ENCODE measurements at regions not wholly inside any gene's neighbourhood (a gene's known extent, or its start where the extent isn't known, plus 50 kb on each side); places are given as distances from the start of the nearest gene placed in this dataset.
"Not testable (repeated sequence)": the region's sequence is repeated elsewhere in the genome, so short reads cannot be mapped to it uniquely, and the experiment has no call there.

- Mint-ChIP-seq H3K27me3 (peaks cover 17 to 18% of the 10 kb centered on the region in 2 donors), H3K4me1 (ENCODE audit: low read depth in 2 of 2) (no peaks in the 10 kb centered on the region), H3K4me3 (no peak overlapping the region), H3K9me3 (no peaks in the 10 kb centered on the region), H3K27ac (no peak overlapping the region), H3K36me3 (no peaks in the 10 kb centered on the region)
- no peak for ATAC-seq
- no peak for DNase-seq (ENCODE audit: low spot score)
These were observed 131.9 kb upstream of the ZNF516 start for GRCh38 chr18:76626991-76627390.

DNA sequence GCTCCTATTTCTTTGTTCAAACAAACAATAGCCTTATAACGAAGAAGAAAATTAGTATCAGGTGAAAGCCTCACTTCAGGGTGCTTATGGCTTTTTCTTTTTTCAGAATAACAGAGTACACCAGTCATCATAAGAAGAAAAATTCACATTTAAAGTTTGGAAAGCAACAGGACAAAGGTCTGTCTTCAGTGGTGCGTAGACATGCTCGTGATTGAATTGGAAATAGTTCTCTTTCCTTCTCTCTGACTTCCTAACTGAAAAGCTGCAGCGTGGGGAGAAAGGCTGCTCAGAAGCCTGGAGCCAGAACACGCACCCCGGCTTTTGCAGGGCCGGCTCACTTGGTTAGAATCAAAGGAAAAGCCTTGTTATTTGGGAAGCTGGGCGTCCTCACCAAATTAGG lies 127.6 kb upstream of the ZNF516 start:
- H3K4me3 Mint-ChIP-seq = no peak overlapping the region
- H3K27ac Mint-ChIP-seq = no peak overlapping the region
- H3K4me1 Mint-ChIP-seq (ENCODE audit: low read depth in 2 of 2) = peaks cover 0 to 6% of the 10 kb centered on the region in 2 donors
- no peaks in the 10 kb centered on the region for H3K9me3 Mint-ChIP-seq
- DNase-seq (ENCODE audit: low spot score) = no peak
- ATAC-seq = no peak
- H3K27me3 Mint-ChIP-seq = peaks cover 12 to 14% of the 10 kb centered on the region in 2 donors
- H3K36me3 Mint-ChIP-seq = no peaks in the 10 kb centered on the region

GRCh38 chr18:76621782-76622495 lies 126.9 kb upstream of the ZNF516 start:
- ATAC-seq (no peak), DNase-seq (ENCODE audit: low spot score) (no peak)
- no peaks in the 10 kb centered on the region for H3K9me3 Mint-ChIP-seq
- peaks cover 0 to 6% of the 10 kb centered on the region in 2 donors for H3K4me1 Mint-ChIP-seq (ENCODE audit: low read depth in 2 of 2)
- H3K36me3 Mint-ChIP-seq = no peaks in the 10 kb centered on the region
- H3K27ac Mint-ChIP-seq = no peak overlapping the region
- H3K4me3 Mint-ChIP-seq = no peak overlapping the region
- peaks cover 13 to 14% of the 10 kb centered on the region in 2 donors for H3K27me3 Mint-ChIP-seq

DNA sequence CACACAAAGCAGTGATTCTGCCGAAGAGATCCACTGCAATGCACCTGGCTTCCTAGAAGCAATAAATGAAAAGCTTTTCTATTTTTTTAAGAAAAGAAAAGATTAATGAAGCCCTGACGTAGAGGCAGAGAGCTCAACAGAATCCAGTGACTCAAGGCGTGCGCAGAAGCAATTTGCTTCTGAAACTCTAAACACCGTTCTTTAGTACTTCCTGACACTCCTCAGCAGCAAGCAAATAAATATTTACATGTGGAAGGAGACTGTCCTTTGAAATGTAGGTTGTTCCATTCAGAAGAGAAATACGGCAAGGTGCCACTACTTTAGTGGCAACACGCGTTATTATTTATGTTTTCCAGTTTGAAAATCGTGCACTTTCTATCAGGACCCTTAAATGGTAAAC lies 126.2 kb upstream of the ZNF516 start:
- DNase-seq (ENCODE audit: low spot score) (no peak), ATAC-seq (no peak)
- H3K27me3 Mint-ChIP-seq = peaks cover 13 to 14% of the 10 kb centered on the region in 2 donors
- H3K4me1 Mint-ChIP-seq (ENCODE audit: low read depth in 2 of 2) = peaks cover 0 to 6% of the 10 kb centered on the region in 2 donors
- no peaks in the 10 kb centered on the region for H3K36me3 Mint-ChIP-seq
- H3K9me3 Mint-ChIP-seq = no peaks in the 10 kb centered on the region
- no peak overlapping the region for H3K27ac Mint-ChIP-seq
- no peak overlapping the region for H3K4me3 Mint-ChIP-seq

DNA sequence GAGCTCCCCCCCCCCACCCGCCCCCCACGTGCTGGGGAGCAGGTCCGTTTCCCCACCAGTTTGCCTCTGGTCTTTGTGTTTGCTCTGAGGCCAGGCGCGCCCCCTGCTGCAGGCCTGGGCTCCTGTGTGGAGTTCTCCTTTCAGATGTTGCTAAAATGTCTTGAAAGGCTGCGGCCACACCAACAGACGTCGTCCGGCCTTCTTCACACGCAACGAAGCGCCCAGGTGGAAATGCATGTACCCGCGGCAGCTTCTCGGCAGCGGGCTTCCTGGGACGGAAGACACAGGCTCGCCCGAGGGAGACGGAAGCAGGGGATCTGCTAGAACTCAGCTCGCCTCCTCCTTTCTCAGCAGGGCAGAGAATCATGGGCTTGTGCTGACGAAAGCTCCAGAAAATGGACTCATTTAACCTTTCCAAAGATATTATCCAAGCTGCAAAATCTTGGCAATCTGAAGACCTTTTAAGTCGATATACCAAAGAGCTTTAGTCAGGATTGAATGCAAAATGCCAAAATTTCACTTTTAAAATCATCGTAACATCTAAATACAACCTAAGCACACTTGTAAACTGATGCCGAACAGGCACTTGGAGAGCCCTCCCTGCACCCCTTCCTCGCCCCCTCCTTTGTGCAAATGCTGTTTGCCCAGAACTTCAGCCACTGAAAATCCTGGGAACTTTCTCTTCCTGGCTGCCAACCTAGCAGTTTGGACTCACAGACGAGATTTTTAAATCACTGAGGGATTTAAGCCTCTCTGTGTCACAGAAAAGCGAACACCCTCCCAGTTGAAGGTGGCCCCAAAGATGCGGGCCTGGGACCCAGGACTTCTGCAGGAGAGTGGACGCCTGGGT lies 125.5 kb upstream of the ZNF516 start:
- Mint-ChIP-seq H3K36me3 (no peaks in the 10 kb centered on the region), H3K4me3 (peak overlapping the region; percentile 17), H3K9me3 (no peaks in the 10 kb centered on the region), H3K27ac (no peak overlapping the region), H3K27me3 (peaks cover 13 to 14% of the 10 kb centered on the region in 2 donors), H3K4me1 (ENCODE audit: low read depth in 2 of 2) (peaks cover 0 to 6% of the 10 kb centered on the region in 2 donors)
- ATAC-seq (peak; percentile 73 to 75), DNase-seq (ENCODE audit: low spot score) (peak; percentile 61)

- no peak for DNase-seq (ENCODE audit: low spot score)
- H3K27me3 Mint-ChIP-seq = peaks cover 13 to 14% of the 10 kb centered on the region in 2 donors
- H3K4me3 Mint-ChIP-seq = no peak overlapping the region
- peaks cover 0 to 6% of the 10 kb centered on the region in 2 donors for H3K4me1 Mint-ChIP-seq (ENCODE audit: low read depth in 2 of 2)
- H3K36me3 Mint-ChIP-seq = no peaks in the 10 kb centered on the region
- no peak overlapping the region for H3K27ac Mint-ChIP-seq
- no peaks in the 10 kb centered on the region for H3K9me3 Mint-ChIP-seq
- peak; percentile 6 to 55 for ATAC-seq
These were observed 124.7 kb upstream of the ZNF516 start for GRCh38 chr18:76619621-76620315.

GRCh38 chr18:76619261-76619620 lies 124.2 kb upstream of the ZNF516 start:
- H3K4me1 Mint-ChIP-seq (ENCODE audit: low read depth in 2 of 2) = peaks cover 0 to 6% of the 10 kb centered on the region in 2 donors
- DNase-seq (ENCODE audit: low spot score) (no peak), ATAC-seq (no peak)
- no peaks in the 10 kb centered on the region for H3K9me3 Mint-ChIP-seq
- H3K4me3 Mint-ChIP-seq = no peak overlapping the region
- peaks cover 13 to 14% of the 10 kb centered on the region in 2 donors for H3K27me3 Mint-ChIP-seq
- H3K36me3 Mint-ChIP-seq = no peaks in the 10 kb centered on the region
- no peak overlapping the region for H3K27ac Mint-ChIP-seq

- Mint-ChIP-seq H3K9me3 (no peaks in the 10 kb centered on the region), H3K4me3 (no peak overlapping the region), H3K27ac (no peak overlapping the region), H3K4me1 (ENCODE audit: low read depth in 2 of 2) (peaks cover 0 to 6% of the 10 kb centered on the region in 2 donors), H3K36me3 (no peaks in the 10 kb centered on the region), H3K27me3 (peaks cover 12 to 13% of the 10 kb centered on the region in 2 donors)
- no peak for DNase-seq (ENCODE audit: low spot score)
- no peak for ATAC-seq
These were observed 123.7 kb upstream of the ZNF516 start for GRCh38 chr18:76618721-76619120.

DNA sequence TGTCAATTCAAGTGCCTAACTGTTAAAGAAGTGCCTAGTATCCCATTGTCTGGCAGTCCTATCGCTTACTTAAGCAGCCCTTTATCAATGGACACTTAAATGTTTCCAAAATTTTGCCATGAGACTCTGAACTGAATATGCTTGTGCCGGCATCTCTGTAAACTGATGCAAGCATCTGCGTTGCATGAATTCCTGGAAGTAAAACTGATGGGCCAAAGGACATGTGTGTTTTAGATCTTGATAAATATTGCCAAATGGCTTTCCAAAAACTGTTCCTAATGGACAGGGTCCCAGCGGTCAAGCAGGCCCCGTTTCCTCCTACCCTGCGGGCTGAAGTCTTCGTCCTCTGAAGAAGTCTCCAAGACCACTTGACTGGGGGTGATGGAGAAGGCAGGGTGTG lies 121.3 kb upstream of the ZNF516 start:
- Mint-ChIP-seq H3K27ac (no peak overlapping the region), H3K36me3 (no peaks in the 10 kb centered on the region), H3K9me3 (peaks cover under 1% of the 10 kb centered on the region), H3K27me3 (peaks cover 13 to 16% of the 10 kb centered on the region in 2 donors), H3K4me3 (no peak overlapping the region), H3K4me1 (ENCODE audit: low read depth in 2 of 2) (peaks cover 0 to 6% of the 10 kb centered on the region in 2 donors)
- DNase-seq (ENCODE audit: low spot score) = no peak
- ATAC-seq = no peak

DNA sequence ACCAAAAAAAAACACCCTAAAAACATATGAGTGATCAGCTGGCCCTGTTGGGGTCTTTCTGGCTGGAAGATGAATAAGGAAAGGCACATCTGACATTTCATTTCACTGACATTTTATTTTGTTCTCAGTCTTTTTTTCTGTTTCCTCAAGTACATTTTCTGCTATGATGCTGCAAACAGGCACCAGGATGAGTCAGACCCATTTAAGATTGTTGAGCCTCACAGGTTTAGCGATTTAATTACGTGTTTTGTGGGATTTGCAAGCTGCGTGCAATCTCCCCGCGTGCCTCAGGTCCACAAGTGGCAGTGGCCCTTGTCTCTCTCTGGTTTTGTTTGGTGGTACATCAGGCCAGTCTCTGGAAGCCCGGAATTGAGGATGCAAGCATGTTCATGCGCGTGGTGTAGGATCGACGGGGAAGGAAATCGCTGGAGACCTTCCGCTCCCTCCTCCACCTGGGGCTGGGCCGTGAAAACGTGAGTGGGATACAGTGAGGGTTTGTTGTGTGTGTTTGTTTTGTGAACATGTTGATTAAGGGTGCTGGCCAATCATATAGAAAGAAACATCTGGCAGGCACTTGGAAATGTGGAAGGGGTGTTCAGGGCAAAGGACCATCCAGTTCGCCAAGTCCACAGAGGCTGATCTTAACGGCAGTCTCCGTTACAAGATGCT lies 120.2 kb upstream of the ZNF516 start:
- Mint-ChIP-seq H3K36me3 (no peaks in the 10 kb centered on the region), H3K27ac (no peak overlapping the region), H3K27me3 (peaks cover 13% of the 10 kb centered on the region in 2 donors), H3K9me3 (peaks cover 3% of the 10 kb centered on the region), H3K4me1 (ENCODE audit: low read depth in 2 of 2) (peaks cover 0 to 3% of the 10 kb centered on the region in 2 donors), H3K4me3 (no peak overlapping the region)
- DNase-seq (ENCODE audit: low spot score) (no peak), ATAC-seq (no peak)

GRCh38 chr18:76613755-76614120 lies 118.7 kb upstream of the ZNF516 start:
- Mint-ChIP-seq H3K4me1 (ENCODE audit: low read depth in 2 of 2) (peaks cover 0 to 2% of the 10 kb centered on the region in 2 donors), H3K9me3 (peaks cover 3% of the 10 kb centered on the region), H3K4me3 (no peak overlapping the region), H3K36me3 (no peaks in the 10 kb centered on the region), H3K27ac (no peak overlapping the region), H3K27me3 (peaks cover 12 to 16% of the 10 kb centered on the region in 2 donors)
- DNase-seq (ENCODE audit: low spot score) = no peak
- ATAC-seq = no peak

- Mint-ChIP-seq H3K27me3 (peaks cover 7 to 12% of the 10 kb centered on the region in 2 donors), H3K27ac (no peak overlapping the region), H3K4me1 (ENCODE audit: low read depth in 2 of 2) (no peaks in the 10 kb centered on the region), H3K36me3 (no peaks in the 10 kb centered on the region), H3K4me3 (no peak overlapping the region), H3K9me3 (peaks cover 3% of the 10 kb centered on the region)
- DNase-seq (ENCODE audit: low spot score) = no peak
- ATAC-seq = no peak
These were observed 118.2 kb upstream of the ZNF516 start for GRCh38 chr18:76613053-76613754.

- not testable (repeated sequence) for H3K27me3 Mint-ChIP-seq; H3K36me3 Mint-ChIP-seq; H3K4me1 Mint-ChIP-seq (ENCODE audit: low read depth in 2 of 2); H3K9me3 Mint-ChIP-seq; ATAC-seq; H3K4me3 Mint-ChIP-seq; DNase-seq (ENCODE audit: low spot score); H3K27ac Mint-ChIP-seq
These were observed 116.7 kb upstream of the ZNF516 start for GRCh38 chr18:76611750-76612045.
